ENCODE measurements at regions not wholly inside any gene's neighbourhood (a gene's known extent, or its start where the extent isn't known, plus 50 kb on each side); places are given as distances from the start of the nearest gene placed in this dataset.

GRCh38 chr4:159904906-159905305 lies 802.0 kb downstream of the RAPGEF2 start:
- Histone ChIP-seq H2BK12ac (ENCODE audit: low read depth, low read length) (no peak overlapping the region), H3K4me3 (ENCODE audit: extremely low read depth in 1 of 4, insufficient read depth in 2 of 4, low read depth in 3 of 4, low read length in 4 of 4) (no peak overlapping the region), H2AK5ac (ENCODE audit: low read depth, low read length) (no peak overlapping the region), H4K8ac (ENCODE audit: extremely low read depth, insufficient read depth, low read length) (no peak overlapping the region), H2AFZ (ENCODE audit: low read length) (no peak overlapping the region), H3K4me2 (ENCODE audit: insufficient read depth in 1 of 2, low read depth in 2 of 2, low read length in 2 of 2) (no peak overlapping the region), H3K18ac (ENCODE audit: extremely low read depth, low read length) (no peak overlapping the region), H2BK5ac (ENCODE audit: low read depth, low read length) (no peak overlapping the region), H3K56ac (replicated peaks; ENCODE audit: insufficient read length, low read depth, low read length) (no peak overlapping the region), H3K9ac (replicated peaks in 1 of 4; ENCODE audit: extremely low read depth in 1 of 4, low read depth in 3 of 4, low read length in 3 of 4) (no peak overlapping the region), H3K14ac (ENCODE audit: insufficient read length) (no peak overlapping the region), H3K4me1 (replicated peaks in 1 of 4; ENCODE audit: control insufficient read depth in 3 of 4, insufficient read depth in 4 of 4, low read length in 3 of 4) (no peaks in the 10 kb centered on the region), H3K9me3 (ENCODE audit: insufficient read depth in 2 of 2, low read depth in 1 of 2, low read length in 1 of 2) (no peaks in the 10 kb centered on the region), H3K23me2 (ENCODE audit: low read depth, low read length) (no peaks in the 10 kb centered on the region), H4K91ac (replicated peaks; ENCODE audit: insufficient read length, low read length) (no peak overlapping the region), H3K27me3 (replicated peaks in 1 of 4; ENCODE audit: control insufficient read depth in 3 of 4, extremely low read depth in 1 of 4, insufficient read depth in 3 of 4, low read length in 3 of 4) (no peaks in the 10 kb centered on the region), H2BK120ac (replicated peaks; ENCODE audit: low read depth, low read length) (no peak overlapping the region), H3K79me2 (ENCODE audit: control insufficient read depth in 1 of 2, insufficient read depth in 2 of 2, low read length in 2 of 2) (no peaks in the 10 kb centered on the region), H2BK20ac (ENCODE audit: low read length) (no peak overlapping the region), H4K20me1 (replicated peaks in 1 of 2; ENCODE audit: control insufficient read depth in 1 of 2, insufficient read depth in 2 of 2, low read length in 2 of 2) (no peaks in the 10 kb centered on the region), H3K79me1 (ENCODE audit: low read depth, low read length) (no peaks in the 10 kb centered on the region), H3K27ac (ENCODE audit: low read depth, low read length) (no peak overlapping the region), H3K36me3 (ENCODE audit: control insufficient read depth in 2 of 4, insufficient read depth in 4 of 4, low read length in 3 of 4) (no peaks in the 10 kb centered on the region), H3K4ac (replicated peaks; ENCODE audit: insufficient read length, low read depth, low read length) (no peak overlapping the region), H2BK15ac (ENCODE audit: low read length) (no peak overlapping the region), H3K23ac (ENCODE audit: insufficient read length) (no peak overlapping the region), H4K5ac (ENCODE audit: insufficient read length, low read depth, low read length) (no peak overlapping the region)
- DNase-seq (ENCODE audit: low read depth in 1 of 2, low spot score in 2 of 2) (no peak), FAIRE-seq (no peak)
- WGBS, 2 experiments (ENCODE audit: extremely low coverage in 1 of 2, insufficient coverage in 1 of 2, insufficient read length in 1 of 2, insufficient replicate concordance in 2 of 2, low coverage in 1 of 2, low lambda C conversion rate in 2 of 2, missing lambda C conversion rate in 1 of 2), result 93% methylated on average over 2 of the region's 2 CpGs; no CpG with 5 or more reads in 1 of the 2 experiments
- ChIA-PET POLR2A (ENCODE audit: partially characterized antibody) (no interaction called here), CTCF (ENCODE audit: partially characterized antibody) (no interaction called here)
- no peak for TF ChIP-seq ATF3 (IDR thresholded peaks at IDR 0.05; ENCODE audit: insufficient read depth, low read depth, low read length)
- no peak for TF ChIP-seq SP2 (IDR thresholded peaks at IDR 0.05; ENCODE audit: low read length)
- TF ChIP-seq EP300 (IDR thresholded peaks at IDR 0.05; ENCODE audit: borderline replicate concordance in 1 of 2, low read depth in 2 of 2, low read length in 2 of 2), result no peak
- TF ChIP-seq E2F6 (IDR thresholded peaks at IDR 0.05), result no peak

Measured in H1 (cell line).